ENCODE measurements at regions not wholly inside any gene's neighbourhood (a gene's known extent, or its start where the extent isn't known, plus 50 kb on each side); places are given as distances from the start of the nearest gene placed in this dataset.

- no peak for DNase-seq (ENCODE audit: low read depth, low spot score)
- CTCF ChIA-PET: no interaction called here
- TF ChIP-seq CTCF (IDR thresholded peaks at IDR 0.05; ENCODE audit: insufficient read depth, low read length, missing control alignments): no peak
- POLR2A ChIA-PET: no interaction called here
- no peak overlapping the region for H3K4me3 ChIP-seq (ENCODE audit: low read depth, low read length)
Measured at GRCh38 chr4:115171220-115171619, 57.8 kb upstream of the NDST4 start.

GRCh38 chr4:115165503-115165902, 52.1 kb upstream of the NDST4 start:
- TF ChIP-seq CTCF (IDR thresholded peaks at IDR 0.05; ENCODE audit: insufficient read depth, low read length, missing control alignments): no peak
- no peak overlapping the region for H3K4me3 ChIP-seq (ENCODE audit: low read depth, low read length)
- ChIA-PET POLR2A (no interaction called here), CTCF (no interaction called here)
- no peak for DNase-seq (ENCODE audit: low read depth, low spot score)

Data from AG04449 (cell line).